Activated naive CD4-positive, alpha-beta T cell treated with anti-CD3 and anti-CD28 coated beads, Interleukin-2, amount 10 ng/mL, durations not matched to agents 7 days and 5 days (primary cell): ENCODE measurements at regions not wholly inside any gene's neighbourhood (a gene's known extent, or its start where the extent isn't known, plus 50 kb on each side); places are given as distances from the start of the nearest gene placed in this dataset.

ENCODE experiments used
- CTCF ChIA-PET: fragments of 350-600 bp; sonication (Branson Sonifier 250); formaldehyde crosslinking; loops from one replicate; lab custom pipeline; 2021; ENCODE audit warnings: antibody characterized with exemption; lab: Charles Lee
- DNase-seq: peaks from one replicate; pipeline ENCODE4 v3.0.0-alpha.2; 2020
- H3K27ac Mint-ChIP-seq: one replicate; pipeline ENCODE4 v1.8.0; 2021; ENCODE audit warnings: mild to moderate bottlenecking, moderate library complexity, mixed read lengths
- H3K27me3 Mint-ChIP-seq: one replicate; pipeline ENCODE4 v1.8.0; 2021; ENCODE audit warnings: mild to moderate bottlenecking, mixed read lengths
- H3K36me3 Mint-ChIP-seq: one replicate; pipeline ENCODE4 v1.8.0; 2021; ENCODE audit warnings: mixed read lengths
- H3K4me1 Mint-ChIP-seq: one replicate; pipeline ENCODE4 v1.8.0; 2021; ENCODE audit warnings: mixed read lengths
- H3K4me3 Mint-ChIP-seq: one replicate; pipeline ENCODE4 v1.8.0; 2021; ENCODE audit warnings: mild to moderate bottlenecking, moderate library complexity, mixed read lengths
- H3K9me3 Mint-ChIP-seq: one replicate; pipeline ENCODE4 v1.8.0; 2021; ENCODE audit warnings: mixed read lengths

DNA sequence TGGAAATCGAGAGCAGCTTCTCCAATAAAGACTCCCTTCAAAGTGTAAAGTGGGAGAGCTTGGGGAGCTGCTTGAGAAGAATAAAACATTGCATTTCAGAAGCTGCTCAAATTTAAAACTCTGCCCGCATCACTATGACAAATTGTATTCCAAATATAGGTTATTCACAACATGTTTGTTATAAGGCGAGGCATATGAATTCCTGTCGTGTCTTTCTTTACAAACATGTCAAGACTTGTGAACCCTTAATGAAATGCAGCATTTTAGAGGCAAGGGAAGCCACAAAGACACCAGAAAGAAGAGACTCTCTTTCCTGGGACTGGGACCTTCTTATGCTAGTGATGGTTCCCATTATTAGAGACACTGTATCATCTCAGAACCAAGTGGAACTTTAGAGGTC, 311.2 kb downstream of the DHX15 start:
- H3K27ac Mint-ChIP-seq = no peak overlapping the region
- H3K27me3 Mint-ChIP-seq = no peaks in the 10 kb centered on the region
- DNase-seq = no peak
- CTCF ChIA-PET = no interaction called here
- H3K36me3 Mint-ChIP-seq = no peaks in the 10 kb centered on the region
- no peaks in the 10 kb centered on the region for H3K9me3 Mint-ChIP-seq
- H3K4me3 Mint-ChIP-seq = no peak overlapping the region
- H3K4me1 Mint-ChIP-seq = no peaks in the 10 kb centered on the region

DNA sequence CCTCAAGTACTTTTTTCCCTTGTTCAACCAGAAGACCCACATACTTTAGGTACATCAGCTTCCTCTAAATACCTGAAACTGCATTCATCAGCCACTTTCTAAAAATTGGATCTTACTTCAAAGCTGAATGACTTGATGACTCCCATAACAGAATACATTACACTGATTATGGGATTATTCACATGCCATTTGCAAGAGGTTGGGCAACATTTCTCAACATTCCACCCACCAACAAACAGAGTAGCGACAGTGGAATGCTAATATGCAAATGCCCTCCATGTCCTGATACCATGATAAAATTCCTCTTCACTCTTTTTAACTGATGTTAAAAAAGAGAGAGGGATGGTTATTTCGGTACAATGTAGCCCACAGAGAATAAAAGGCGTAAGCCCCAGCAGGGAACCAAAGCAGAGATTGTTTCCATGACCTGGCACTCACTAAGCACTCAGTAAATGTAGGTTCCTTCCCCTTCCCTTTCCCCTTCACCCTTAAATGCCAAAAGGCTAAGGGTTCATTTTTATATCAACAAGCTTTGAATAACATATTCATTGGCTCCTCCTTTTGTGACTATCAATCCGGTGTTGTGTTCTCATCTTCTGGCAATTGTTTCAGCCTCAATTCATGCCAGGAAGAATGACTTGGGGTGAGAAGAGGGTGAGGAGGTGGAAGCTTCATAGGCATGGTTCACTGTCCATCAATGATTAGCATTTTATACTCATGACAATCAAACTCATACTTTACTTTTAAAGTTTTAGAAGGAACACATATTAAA, 317.2 kb downstream of the DHX15 start:
- Mint-ChIP-seq H3K4me1 (no peaks in the 10 kb centered on the region), H3K9me3 (peaks cover 2% of the 10 kb centered on the region), H3K27me3 (no peaks in the 10 kb centered on the region), H3K4me3 (no peak overlapping the region), H3K36me3 (no peaks in the 10 kb centered on the region), H3K27ac (no peak overlapping the region)
- no peak for DNase-seq
- CTCF ChIA-PET = no interaction called here

DNA sequence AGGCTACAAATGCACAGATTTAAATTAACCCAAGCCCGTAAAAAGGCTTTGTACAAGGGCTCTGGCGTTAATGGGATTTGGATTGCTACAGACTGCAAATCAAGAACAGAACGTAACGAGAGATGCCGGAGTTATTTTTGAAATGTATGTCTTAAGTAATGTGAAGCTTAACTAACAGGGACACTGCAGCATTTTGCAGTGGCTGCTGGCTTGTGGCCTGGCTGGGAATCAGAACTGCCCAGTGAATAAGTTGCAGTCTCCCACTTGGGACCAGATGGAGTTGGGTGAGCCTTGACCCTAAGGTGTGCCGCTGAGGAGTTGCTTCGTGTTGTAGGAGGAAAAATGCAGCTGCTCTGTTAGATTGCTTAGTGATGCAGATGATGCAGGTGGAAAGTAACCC, 318.4 kb downstream of the DHX15 start:
- H3K36me3 Mint-ChIP-seq = no peaks in the 10 kb centered on the region
- no peaks in the 10 kb centered on the region for H3K27me3 Mint-ChIP-seq
- no peak overlapping the region for H3K27ac Mint-ChIP-seq
- no peaks in the 10 kb centered on the region for H3K4me1 Mint-ChIP-seq
- no peak overlapping the region for H3K4me3 Mint-ChIP-seq
- peaks cover 2% of the 10 kb centered on the region for H3K9me3 Mint-ChIP-seq
- CTCF ChIA-PET = no interaction called here
- DNase-seq = no peak

DNA sequence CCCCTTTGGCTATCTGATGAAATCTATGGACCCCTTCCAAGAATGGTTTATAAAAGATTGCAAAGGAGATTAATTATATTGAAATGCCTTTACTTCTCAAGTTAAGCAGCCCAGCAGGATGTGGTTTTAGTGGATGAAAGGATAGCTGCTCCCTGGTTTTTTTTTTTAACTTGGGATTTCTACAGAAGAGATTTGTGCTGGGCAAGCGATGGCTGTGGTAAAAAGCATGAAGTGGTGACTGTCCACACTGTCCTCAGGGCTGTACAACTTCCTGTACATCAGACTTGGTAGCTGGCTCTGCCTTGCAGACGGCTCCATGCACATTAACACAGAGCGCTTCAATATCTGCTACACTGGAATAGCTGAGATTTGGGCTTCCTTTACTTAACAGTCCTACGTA, 321.7 kb downstream of the DHX15 start:
- CTCF ChIA-PET = no interaction called here
- Mint-ChIP-seq H3K27ac (no peak overlapping the region), H3K27me3 (no peaks in the 10 kb centered on the region), H3K36me3 (no peaks in the 10 kb centered on the region), H3K4me1 (no peaks in the 10 kb centered on the region), H3K4me3 (no peak overlapping the region), H3K9me3 (peaks cover 2% of the 10 kb centered on the region)
- DNase-seq = no peak

DNA sequence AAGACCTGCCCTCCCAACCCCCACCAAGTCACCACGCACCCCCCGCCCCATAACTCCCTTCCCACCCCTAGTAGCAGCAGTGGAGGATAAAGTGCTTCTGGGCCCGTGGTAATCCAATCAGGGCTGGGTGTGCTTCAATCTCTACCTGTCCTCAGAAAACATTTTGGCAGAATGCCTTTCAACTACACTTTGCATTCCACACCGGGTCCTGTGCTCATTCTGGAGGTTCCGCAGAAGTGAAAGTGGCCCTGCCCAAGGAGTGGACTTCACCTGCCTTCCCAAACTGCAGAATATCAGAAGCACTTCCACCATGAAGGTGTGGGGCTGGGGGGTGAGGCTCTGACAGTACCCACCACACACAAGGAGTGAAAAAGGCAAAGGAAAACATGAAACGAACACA, 322.3 kb downstream of the DHX15 start:
- Mint-ChIP-seq H3K27me3 (no peaks in the 10 kb centered on the region), H3K4me3 (no peak overlapping the region), H3K27ac (no peak overlapping the region), H3K36me3 (no peaks in the 10 kb centered on the region), H3K4me1 (no peaks in the 10 kb centered on the region), H3K9me3 (no peaks in the 10 kb centered on the region)
- DNase-seq = no peak
- CTCF ChIA-PET = no interaction called here

DNA sequence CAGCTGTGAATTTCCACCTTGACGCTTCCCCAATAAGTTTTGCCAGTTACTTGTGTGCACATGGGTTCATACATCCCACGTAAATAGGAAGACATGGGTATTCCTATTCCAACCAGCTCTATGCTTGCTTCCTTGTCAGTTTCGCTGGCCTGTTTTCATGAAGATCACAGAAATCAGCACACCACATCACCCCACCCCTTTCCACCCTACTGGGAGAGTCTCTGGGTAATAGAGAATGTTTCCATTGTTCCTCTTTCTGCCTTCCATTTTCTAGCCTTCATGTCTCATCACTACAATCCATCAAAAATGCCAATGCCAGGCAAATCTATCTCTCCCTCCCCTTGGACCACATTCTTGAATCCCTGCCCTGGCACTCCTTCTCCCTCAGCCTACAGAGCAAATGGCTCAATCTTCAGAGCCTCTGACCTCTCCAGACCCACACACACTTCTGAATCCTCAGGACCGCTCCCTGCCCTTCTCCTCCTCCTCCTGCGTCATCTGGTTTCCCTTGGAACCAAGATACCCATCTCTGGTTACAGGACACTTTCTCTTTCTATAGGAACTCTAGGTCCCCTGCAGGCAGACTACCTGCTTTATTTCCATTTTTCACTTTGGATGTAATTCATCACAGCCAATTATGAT, 323.3 kb downstream of the DHX15 start:
- no peak for DNase-seq
- H3K9me3 Mint-ChIP-seq = no peaks in the 10 kb centered on the region
- no peaks in the 10 kb centered on the region for H3K4me1 Mint-ChIP-seq
- H3K4me3 Mint-ChIP-seq = no peak overlapping the region
- no peak overlapping the region for H3K27ac Mint-ChIP-seq
- CTCF ChIA-PET = no interaction called here
- no peaks in the 10 kb centered on the region for H3K36me3 Mint-ChIP-seq
- no peaks in the 10 kb centered on the region for H3K27me3 Mint-ChIP-seq

DNA sequence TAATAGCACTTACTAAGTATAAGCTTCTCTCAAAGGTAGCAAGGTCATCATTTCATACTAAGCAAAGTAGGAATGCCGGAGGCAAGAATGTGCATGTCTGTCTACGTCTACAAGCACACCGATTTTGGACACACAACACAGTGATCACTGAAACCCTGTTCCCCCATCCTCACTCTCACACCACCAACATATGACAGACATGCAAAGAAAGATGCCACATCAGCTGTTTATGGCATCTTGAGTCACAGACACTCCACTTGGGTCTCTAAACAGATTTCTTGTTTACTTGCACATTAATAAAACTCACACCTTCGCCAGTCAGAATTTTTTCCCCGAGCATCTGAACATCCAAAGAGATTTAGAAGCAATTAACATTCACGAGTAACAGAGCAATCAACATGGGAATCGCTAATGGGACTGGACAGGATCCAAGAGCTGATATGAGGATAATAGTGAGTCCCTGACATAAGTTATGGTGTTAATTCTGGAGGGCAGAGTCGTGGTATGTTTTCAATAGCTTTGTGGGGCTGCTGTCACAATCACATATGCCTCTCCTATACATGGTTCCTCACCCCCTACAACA, 324.1 kb downstream of the DHX15 start:
- H3K27ac Mint-ChIP-seq = no peak overlapping the region
- no peaks in the 10 kb centered on the region for H3K27me3 Mint-ChIP-seq
- no peaks in the 10 kb centered on the region for H3K9me3 Mint-ChIP-seq
- CTCF ChIA-PET = no interaction called here
- no peak overlapping the region for H3K4me3 Mint-ChIP-seq
- no peaks in the 10 kb centered on the region for H3K4me1 Mint-ChIP-seq
- DNase-seq = no peak
- no peaks in the 10 kb centered on the region for H3K36me3 Mint-ChIP-seq

DNA sequence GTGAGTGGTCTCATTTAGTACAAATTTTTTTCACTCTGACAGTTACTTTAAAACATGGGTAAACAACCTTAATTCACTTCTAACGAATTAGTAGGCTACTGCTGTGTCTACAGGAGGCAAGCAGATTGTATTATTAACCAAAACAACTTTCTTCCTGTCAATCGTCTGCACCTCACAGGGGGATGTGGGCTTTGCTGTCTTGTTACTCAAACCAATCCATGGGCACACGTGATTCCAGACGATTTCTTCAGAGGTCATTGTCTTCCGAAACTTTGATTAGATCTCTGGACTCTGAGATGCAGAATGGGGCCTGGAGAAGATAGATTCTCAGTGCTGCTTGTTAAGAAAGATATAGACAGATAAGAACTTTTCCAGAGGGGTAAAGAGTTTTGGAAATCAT, 327.8 kb downstream of the DHX15 start:
- DNase-seq = no peak
- Mint-ChIP-seq H3K9me3 (no peaks in the 10 kb centered on the region), H3K4me1 (no peaks in the 10 kb centered on the region), H3K27ac (no peak overlapping the region), H3K36me3 (no peaks in the 10 kb centered on the region), H3K27me3 (no peaks in the 10 kb centered on the region), H3K4me3 (no peak overlapping the region)
- CTCF ChIA-PET = no interaction called here

DNA sequence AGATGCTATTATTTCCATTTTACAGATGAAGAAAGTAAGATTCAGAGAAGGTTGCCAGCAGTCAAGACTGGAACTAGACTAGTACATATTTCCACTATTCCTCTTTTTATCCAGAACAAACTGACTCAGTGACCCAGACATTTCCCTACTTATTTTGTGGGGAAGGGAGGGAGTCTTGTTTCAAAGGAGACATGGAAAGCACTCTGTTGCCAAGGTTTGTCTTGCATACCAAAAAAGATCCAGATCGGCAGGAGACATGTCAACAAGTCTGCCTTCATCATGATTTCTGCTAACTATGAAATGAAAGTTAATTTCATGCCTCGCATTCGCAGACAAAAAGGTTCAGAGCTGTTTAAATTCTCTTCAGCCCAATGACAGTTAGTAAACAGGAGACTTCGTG, 328.3 kb downstream of the DHX15 start:
- no peak for DNase-seq
- CTCF ChIA-PET = no interaction called here
- Mint-ChIP-seq H3K27ac (no peak overlapping the region), H3K4me3 (no peak overlapping the region), H3K9me3 (no peaks in the 10 kb centered on the region), H3K4me1 (no peaks in the 10 kb centered on the region), H3K27me3 (no peaks in the 10 kb centered on the region), H3K36me3 (no peaks in the 10 kb centered on the region)

DNA sequence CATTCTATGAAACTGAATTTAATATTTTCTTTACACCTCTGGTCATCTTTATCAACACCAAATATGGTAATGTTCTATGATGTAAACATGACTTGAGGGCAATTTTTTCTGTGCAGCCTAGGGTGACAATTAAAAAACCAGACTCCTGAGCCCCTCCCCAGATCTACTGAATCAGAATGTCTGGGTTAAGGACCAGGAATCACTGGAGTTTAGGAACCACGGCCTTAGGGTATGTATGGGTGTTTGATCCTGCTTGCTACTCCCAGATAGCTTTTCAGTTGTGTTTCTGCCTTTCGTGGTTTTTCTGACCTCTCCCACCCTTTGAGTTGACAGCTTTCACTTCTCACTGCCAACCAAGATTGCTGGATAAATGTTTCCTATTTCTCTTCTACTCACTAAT, 332.2 kb downstream of the DHX15 start:
- H3K27ac Mint-ChIP-seq = no peak overlapping the region
- H3K27me3 Mint-ChIP-seq = no peaks in the 10 kb centered on the region
- no peaks in the 10 kb centered on the region for H3K9me3 Mint-ChIP-seq
- no peaks in the 10 kb centered on the region for H3K4me1 Mint-ChIP-seq
- H3K36me3 Mint-ChIP-seq = no peaks in the 10 kb centered on the region
- CTCF ChIA-PET = no interaction called here
- no peak for DNase-seq
- no peak overlapping the region for H3K4me3 Mint-ChIP-seq

DNA sequence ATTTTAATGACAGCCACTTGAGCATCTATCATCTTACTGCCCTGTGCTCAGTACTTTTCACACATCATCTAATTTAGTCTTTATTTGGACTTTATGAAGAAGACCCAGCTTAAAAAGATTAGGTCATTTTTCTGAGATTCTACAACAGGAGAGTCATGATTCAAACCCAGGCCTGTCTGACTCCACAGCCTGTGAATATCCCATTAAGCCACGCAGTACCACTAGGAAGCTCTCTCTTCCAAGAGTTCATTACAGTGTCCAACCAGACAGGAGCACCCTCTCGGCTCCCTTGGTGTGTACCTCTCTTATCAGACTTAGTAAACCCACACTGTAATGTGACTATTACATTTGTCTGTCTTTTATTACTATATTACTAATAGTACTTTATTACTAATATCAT, 332.8 kb downstream of the DHX15 start:
- no peaks in the 10 kb centered on the region for H3K27me3 Mint-ChIP-seq
- H3K36me3 Mint-ChIP-seq = no peaks in the 10 kb centered on the region
- no peak overlapping the region for H3K27ac Mint-ChIP-seq
- H3K4me1 Mint-ChIP-seq = no peaks in the 10 kb centered on the region
- no peak for DNase-seq
- CTCF ChIA-PET = interaction anchor here (0.7 kb wide), 1 partner anchor 12 kb away, joined by 3 read pairs; no protein-coding TSS in a partner anchor
- no peaks in the 10 kb centered on the region for H3K9me3 Mint-ChIP-seq
- H3K4me3 Mint-ChIP-seq = no peak overlapping the region

DNA sequence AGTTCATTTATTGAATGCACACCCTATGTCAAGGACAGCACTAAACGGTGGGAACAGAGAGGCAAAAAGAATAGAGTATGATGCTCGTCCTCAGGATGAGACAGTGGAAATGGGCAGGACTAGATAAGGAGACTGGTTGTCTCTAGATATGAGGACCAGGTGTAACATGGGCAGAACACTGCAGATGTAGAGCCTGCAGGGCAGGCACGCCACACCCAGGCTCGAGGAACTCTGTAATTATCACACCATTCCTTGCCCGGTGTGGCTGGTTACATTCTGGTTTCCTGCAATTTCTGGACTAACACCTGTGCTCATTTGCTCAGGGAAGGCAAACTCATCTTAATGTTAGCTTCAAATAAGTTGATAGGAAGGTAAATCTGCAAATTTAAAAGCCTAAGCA, 334.4 kb downstream of the DHX15 start:
- DNase-seq = no peak
- Mint-ChIP-seq H3K27me3 (no peaks in the 10 kb centered on the region), H3K4me1 (no peaks in the 10 kb centered on the region), H3K4me3 (no peak overlapping the region), H3K27ac (no peak overlapping the region), H3K36me3 (no peaks in the 10 kb centered on the region), H3K9me3 (no peaks in the 10 kb centered on the region)
- CTCF ChIA-PET = no interaction called here

DNA sequence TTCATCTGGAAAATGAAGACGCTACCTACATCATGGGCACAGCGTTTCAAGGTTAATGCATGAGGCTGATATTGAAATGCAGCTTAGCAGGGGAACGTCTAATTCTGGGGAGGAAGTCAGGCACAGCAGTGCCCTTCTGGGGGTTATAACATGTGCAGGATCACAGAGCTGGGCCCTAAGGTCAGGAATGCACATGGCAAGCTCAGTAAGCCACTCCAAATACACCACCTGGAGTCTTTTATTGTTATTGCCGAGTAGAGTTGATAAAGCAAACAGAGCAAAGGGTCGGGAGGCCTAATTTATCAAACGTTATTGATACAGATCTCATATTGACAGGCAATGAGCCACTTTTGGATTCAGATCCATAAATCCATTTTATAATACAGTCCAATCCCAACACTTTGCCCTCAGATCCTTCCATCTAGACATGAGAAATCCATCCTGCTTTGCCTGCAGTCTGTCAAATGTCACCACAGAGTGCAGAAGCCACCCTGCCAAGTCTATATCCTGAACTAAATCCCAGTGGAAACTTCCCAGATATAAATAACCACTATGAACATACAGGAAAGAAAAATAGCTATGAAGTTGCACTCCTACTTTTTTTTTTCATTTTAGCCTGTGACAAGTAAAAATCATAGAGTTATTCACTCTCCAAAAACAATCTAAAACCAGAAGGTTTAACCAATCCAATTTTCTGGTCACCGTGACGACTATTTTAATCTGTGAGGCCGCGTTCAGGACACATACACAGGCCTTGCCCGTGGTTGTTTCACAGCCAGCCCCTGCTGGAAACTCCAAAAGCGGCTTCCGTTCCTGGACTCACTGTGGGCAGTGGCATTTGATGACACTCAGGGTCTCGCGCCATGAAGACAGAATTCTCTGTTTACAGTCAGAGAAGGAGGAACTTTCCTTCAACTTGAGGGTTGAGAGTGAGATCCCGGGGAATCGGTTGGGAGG, 335.4 kb downstream of the DHX15 start:
- DNase-seq = no peak

DNA sequence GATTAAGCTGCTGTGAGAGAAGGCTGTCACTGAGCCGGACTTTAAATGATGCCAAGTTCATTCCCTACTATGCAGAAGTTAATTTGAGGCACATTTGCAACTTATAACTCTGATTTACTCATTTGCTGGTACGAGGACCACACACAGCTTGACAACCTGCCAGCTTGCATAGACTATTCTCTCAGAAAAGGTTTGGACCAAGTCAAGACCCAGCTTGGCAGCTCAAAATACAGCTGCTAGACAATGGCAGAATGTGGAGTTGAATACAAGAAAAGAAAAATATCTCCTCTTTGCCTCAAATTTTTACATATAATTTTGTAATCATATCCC, 338.9 kb downstream of the DHX15 start:
- Mint-ChIP-seq H3K9me3 (no peaks in the 10 kb centered on the region), H3K27me3 (no peaks in the 10 kb centered on the region), H3K4me1 (no peaks in the 10 kb centered on the region), H3K4me3 (no peak overlapping the region), H3K36me3 (no peaks in the 10 kb centered on the region), H3K27ac (no peak overlapping the region)
- no peak for DNase-seq
- CTCF ChIA-PET = no interaction called here

More for the DNA sequence above, 335.4 kb downstream of the DHX15 start:
- H3K4me1 Mint-ChIP-seq = no peaks in the 10 kb centered on the region
- no peaks in the 10 kb centered on the region for H3K36me3 Mint-ChIP-seq
- H3K27ac Mint-ChIP-seq = no peak overlapping the region
- H3K9me3 Mint-ChIP-seq = no peaks in the 10 kb centered on the region
- no peaks in the 10 kb centered on the region for H3K27me3 Mint-ChIP-seq
- CTCF ChIA-PET = no interaction called here
- H3K4me3 Mint-ChIP-seq = no peak overlapping the region
